Fibroblast of skin of right quadriceps (primary cell): ENCODE measurements at regions not wholly inside any gene's neighbourhood (a gene's known extent, or its start where the extent isn't known, plus 50 kb on each side); places are given as distances from the start of the nearest gene placed in this dataset.

Experiments used
- DNase-seq: peaks from one replicate; pipeline ENCODE4 v3.0.0-alpha.2; 2013

GRCh38 chr16:49910541-49911071, 54.7 kb upstream of the ZNF423 start:
- DNase-seq, result no peak

- DNase-seq, result no peak
Observed at GRCh38 chr16:49911430-49911829, 55.5 kb upstream of the ZNF423 start.

GRCh38 chr16:49912721-49913120, 56.8 kb upstream of the ZNF423 start:
- no peak for DNase-seq

GRCh38 chr16:49913720-49914119, 57.8 kb upstream of the ZNF423 start:
- DNase-seq, result no peak

- no peak for DNase-seq
Observed at GRCh38 chr16:49914657-49915056, 58.7 kb upstream of the ZNF423 start.

GRCh38 chr16:49918257-49918656, 62.3 kb upstream of the ZNF423 start:
- no peak for DNase-seq

- DNase-seq, result no peak
Observed at GRCh38 chr16:49919327-49919726, 63.4 kb upstream of the ZNF423 start.

- no peak for DNase-seq
Observed at GRCh38 chr16:49920397-49920796, 64.5 kb upstream of the ZNF423 start.

- DNase-seq, result no peak
Observed at GRCh38 chr16:49921106-49921505, 65.2 kb upstream of the ZNF423 start.

- DNase-seq, result peak; percentile 26
Observed at GRCh38 chr16:49921791-49922456, 66.0 kb upstream of the ZNF423 start.

- no peak for DNase-seq
Observed at GRCh38 chr16:49923411-49923810, 67.5 kb upstream of the ZNF423 start.

GRCh38 chr16:49924078-49924477, 68.2 kb upstream of the ZNF423 start:
- DNase-seq, result no peak

- DNase-seq, result no peak
Observed at GRCh38 chr16:49926941-49927340, 71.0 kb upstream of the ZNF423 start.

- no peak for DNase-seq
Observed at GRCh38 chr16:49928176-49929041, 72.5 kb upstream of the ZNF423 start.

- no peak for DNase-seq
Observed at GRCh38 chr16:49929626-49930025, 73.7 kb upstream of the ZNF423 start.

- DNase-seq, result no peak
Observed at GRCh38 chr16:49930841-49931240, 74.9 kb upstream of the ZNF423 start.

GRCh38 chr16:49931266-49931665, 75.4 kb upstream of the ZNF423 start:
- DNase-seq, result no peak

GRCh38 chr16:49931916-49932315, 76.0 kb upstream of the ZNF423 start:
- DNase-seq, result no peak

- DNase-seq, result no peak
Observed at GRCh38 chr16:49932434-49932833, 76.5 kb upstream of the ZNF423 start.

GRCh38 chr16:49932946-49933345, 77.0 kb upstream of the ZNF423 start:
- peak; percentile 4 for DNase-seq

GRCh38 chr16:49936791-49937190, 80.9 kb upstream of the ZNF423 start:
- no peak for DNase-seq

GRCh38 chr16:49937886-49938285, 82.0 kb upstream of the ZNF423 start:
- no peak for DNase-seq

- DNase-seq, result no peak
Observed at GRCh38 chr16:49939495-49939894, 83.6 kb upstream of the ZNF423 start.
